Vagina (tissue), 2 donors: ENCODE measurements at regions not wholly inside any gene's neighbourhood (a gene's known extent, or its start where the extent isn't known, plus 50 kb on each side); places are given as distances from the start of the nearest gene placed in this dataset.

ENCODE experiments used
- DNase-seq, 2 donors: peaks; one replicate each; pipeline ENCODE4 v3.0.0-alpha.2; 2017; ENCODE audit errors: extremely low spot score in 2 of 2
- H3K27ac ChIP-seq: fragments of 200-600 bp; sonication (generic); one replicate; pipeline ENCODE4 v1.5.1; 2019
- H3K27me3 ChIP-seq: fragments of 200-600 bp; sonication (generic); one replicate; pipeline ENCODE4 v1.5.1; 2019
- H3K36me3 ChIP-seq, 2 donors: fragments of 200-600 bp; sonication (generic); one replicate each; pipeline ENCODE4 v1.5.1; 2017 to 2019
- H3K4me1 ChIP-seq: fragments of 200-600 bp; sonication (generic); one replicate; pipeline ENCODE4 v1.5.1; 2019
- H3K4me3 ChIP-seq, 2 donors: fragments of 200-600 bp; sonication (generic); 1 replicate in 1 of 2; 2 replicates in 1 of 2; pipeline ENCODE4 v1.5.1; 2016 to 2019
- H3K9me3 ChIP-seq: fragments of 200-600 bp; sonication (generic); one replicate; pipeline ENCODE4 v1.5.1; 2019
- POLR2A ChIP-seq, 2 donors: fragments of 450-650 bp; IDR thresholded peaks; one replicate each; pipeline ENCODE4 v1.6.1; 2017; ENCODE audit warnings: antibody characterized with exemption in 2 of 2, mild to moderate bottlenecking in 2 of 2, moderate library complexity in 2 of 2
- POLR2AphosphoS5 ChIP-seq, 2 donors: sonication (generic); formaldehyde crosslinking; IDR thresholded peaks; one replicate each; pipeline ENCODE4 v1.9.0; 2017; ENCODE audit warnings: antibody characterized with exemption in 2 of 2, mild to moderate bottlenecking in 2 of 2, low read depth in 1 of 2; ENCODE audit not compliant: insufficient read depth in 1 of 2
- intact Hi-C: fragments of 100-400 bp; cut with DNase I; formaldehyde crosslinking; loops from one replicate; pipeline ENCODE4 v1.15.1; 2023
- TF ChIP-seq, protein P1 (sequence below), 3 experiments: fragments of 450-650 bp in 2 of 3; fragments of 200-600 bp in 1 of 3; sonication (generic) in 1 of 3; IDR thresholded peaks; one replicate each; pipeline ENCODE4 v1.5.1; 2017 to 2019; ENCODE audit warnings: antibody characterized with exemption in 3 of 3, mild to moderate bottlenecking in 2 of 3, moderate library complexity in 2 of 3

DNA sequence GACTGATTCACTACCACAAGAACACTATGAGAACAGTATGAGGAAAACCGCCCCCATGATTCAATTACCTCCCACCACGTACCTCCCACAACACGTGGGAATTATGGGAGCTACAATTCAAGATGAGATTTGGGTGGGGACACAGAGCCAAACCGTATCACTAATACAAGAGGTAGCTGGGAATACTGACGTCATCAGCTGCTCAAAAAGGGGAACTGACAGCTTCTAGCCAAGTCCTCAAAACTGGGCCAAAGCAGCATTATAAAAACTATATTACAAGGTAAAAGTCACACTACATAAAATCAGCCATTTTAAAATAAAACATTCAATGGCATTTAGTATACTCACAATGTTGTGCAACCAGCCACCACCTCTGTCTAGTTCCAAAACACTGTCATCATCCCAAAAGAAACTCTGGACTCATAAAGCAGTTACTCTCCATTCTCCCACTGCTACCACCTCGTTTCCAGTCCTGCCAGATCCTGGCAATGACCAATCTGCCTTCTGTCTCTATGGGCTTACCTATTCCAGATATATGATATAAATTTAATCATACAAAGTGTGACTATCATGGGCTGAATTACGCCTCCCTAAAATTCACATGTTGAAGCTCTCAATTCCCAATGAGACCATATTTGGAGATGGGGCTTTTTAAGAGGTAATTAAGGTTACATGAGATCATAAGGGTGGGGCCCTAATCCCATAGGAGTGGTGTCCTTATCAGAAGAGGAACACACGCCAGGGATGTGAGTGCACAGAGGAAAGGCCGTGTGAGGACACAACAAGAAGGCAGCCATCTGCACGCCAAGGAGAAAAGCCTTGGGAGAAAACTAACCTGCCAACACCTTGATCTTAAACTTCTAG, 192.1 kb downstream of the SETD4 start:
- TF ChIP-seq POLR2A (IDR thresholded peaks at IDR 0.05) = no peak
- no peak for TF ChIP-seq POLR2AphosphoS5 (IDR thresholded peaks at IDR 0.05; ENCODE audit: insufficient read depth in 1 of 2, low read depth in 1 of 2)
- TF ChIP-seq, protein P1, sequence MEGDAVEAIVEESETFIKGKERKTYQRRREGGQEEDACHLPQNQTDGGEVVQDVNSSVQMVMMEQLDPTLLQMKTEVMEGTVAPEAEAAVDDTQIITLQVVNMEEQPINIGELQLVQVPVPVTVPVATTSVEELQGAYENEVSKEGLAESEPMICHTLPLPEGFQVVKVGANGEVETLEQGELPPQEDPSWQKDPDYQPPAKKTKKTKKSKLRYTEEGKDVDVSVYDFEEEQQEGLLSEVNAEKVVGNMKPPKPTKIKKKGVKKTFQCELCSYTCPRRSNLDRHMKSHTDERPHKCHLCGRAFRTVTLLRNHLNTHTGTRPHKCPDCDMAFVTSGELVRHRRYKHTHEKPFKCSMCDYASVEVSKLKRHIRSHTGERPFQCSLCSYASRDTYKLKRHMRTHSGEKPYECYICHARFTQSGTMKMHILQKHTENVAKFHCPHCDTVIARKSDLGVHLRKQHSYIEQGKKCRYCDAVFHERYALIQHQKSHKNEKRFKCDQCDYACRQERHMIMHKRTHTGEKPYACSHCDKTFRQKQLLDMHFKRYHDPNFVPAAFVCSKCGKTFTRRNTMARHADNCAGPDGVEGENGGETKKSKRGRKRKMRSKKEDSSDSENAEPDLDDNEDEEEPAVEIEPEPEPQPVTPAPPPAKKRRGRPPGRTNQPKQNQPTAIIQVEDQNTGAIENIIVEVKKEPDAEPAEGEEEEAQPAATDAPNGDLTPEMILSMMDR (IDR thresholded peaks at IDR 0.05) = no peak
- intact Hi-C loops = no loop called here
- H3K27me3 ChIP-seq = no peaks in the 10 kb centered on the region

GRCh38 chr21:35864039-35864438, 196.3 kb downstream of the SETD4 start:
- TF ChIP-seq, protein P1 (IDR thresholded peaks at IDR 0.05) = no peak
- TF ChIP-seq POLR2A (IDR thresholded peaks at IDR 0.05) (no peak), POLR2AphosphoS5 (IDR thresholded peaks at IDR 0.05; ENCODE audit: insufficient read depth in 1 of 2, low read depth in 1 of 2) (no peak)
- Histone ChIP-seq H3K9me3 (no peaks in the 10 kb centered on the region), H3K4me3 (no peak overlapping the region), H3K4me1 (peaks cover 17% of the 10 kb centered on the region), H3K27me3 (no peaks in the 10 kb centered on the region), H3K36me3 (no peaks in the 10 kb centered on the region), H3K27ac (no peak overlapping the region)
- intact Hi-C loops = no loop called here
- DNase-seq = no peak

More for the DNA sequence above, 192.1 kb downstream of the SETD4 start:
- no peaks in the 10 kb centered on the region for H3K4me1 ChIP-seq
- no peak for DNase-seq
- no peaks in the 10 kb centered on the region for H3K36me3 ChIP-seq
- no peaks in the 10 kb centered on the region for H3K9me3 ChIP-seq
- no peak overlapping the region for H3K4me3 ChIP-seq
- H3K27ac ChIP-seq = no peak overlapping the region

- no peak for DNase-seq
- Histone ChIP-seq H3K27me3 (no peaks in the 10 kb centered on the region), H3K4me3 (no peak overlapping the region), H3K27ac (peak overlapping the region; percentile 46), H3K36me3 (no peaks in the 10 kb centered on the region), H3K4me1 (peaks cover 17% of the 10 kb centered on the region), H3K9me3 (no peaks in the 10 kb centered on the region)
- intact Hi-C loops = no loop called here
- TF ChIP-seq, protein P1 (IDR thresholded peaks at IDR 0.05) = no peak
- TF ChIP-seq POLR2A (IDR thresholded peaks at IDR 0.05) (no peak), POLR2AphosphoS5 (IDR thresholded peaks at IDR 0.05; ENCODE audit: insufficient read depth in 1 of 2, low read depth in 1 of 2) (peak in 1 of 2 donors; percentile 59)
These were observed 197.4 kb downstream of the SETD4 start for GRCh38 chr21:35862969-35863368.

- no peaks in the 10 kb centered on the region for H3K9me3 ChIP-seq
- intact Hi-C loops = no loop called here
- peaks cover 17% of the 10 kb centered on the region for H3K4me1 ChIP-seq
- H3K36me3 ChIP-seq = no peaks in the 10 kb centered on the region
- no peak for DNase-seq
- TF ChIP-seq, protein P1 (IDR thresholded peaks at IDR 0.05) = no peak
- no peak for TF ChIP-seq POLR2A (IDR thresholded peaks at IDR 0.05)
- TF ChIP-seq POLR2AphosphoS5 (IDR thresholded peaks at IDR 0.05; ENCODE audit: insufficient read depth in 1 of 2, low read depth in 1 of 2) = no peak
- no peak overlapping the region for H3K4me3 ChIP-seq
- H3K27me3 ChIP-seq = no peaks in the 10 kb centered on the region
- H3K27ac ChIP-seq = peak overlapping the region; percentile 46
These were observed 198.7 kb downstream of the SETD4 start for GRCh38 chr21:35861661-35862060.
